ENCODE measurements at regions not wholly inside any gene's neighbourhood (a gene's known extent, or its start where the extent isn't known, plus 50 kb on each side); places are given as distances from the start of the nearest gene placed in this dataset.

DNA sequence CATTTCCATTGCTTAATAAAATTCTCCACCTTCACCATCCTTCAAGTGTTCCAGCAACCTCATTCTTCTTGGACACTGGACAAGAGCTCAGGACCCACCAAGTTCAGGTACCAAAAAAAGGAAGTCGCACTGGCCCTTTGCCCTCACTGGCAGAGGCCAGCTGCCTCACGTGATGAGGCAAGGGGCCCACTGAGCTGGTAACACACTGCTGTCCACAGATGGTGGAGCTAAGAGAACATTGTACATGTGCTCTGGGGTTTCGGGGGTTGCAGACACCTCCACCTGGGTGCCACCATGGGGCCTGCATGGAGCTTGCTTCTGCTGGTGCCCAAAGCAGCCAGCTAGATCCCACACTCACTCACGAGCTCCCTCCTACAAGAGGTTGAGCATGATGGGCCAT, 71.3 kb downstream of the SCG2 start:
- no peak for TF ChIP-seq MXI1 (IDR thresholded peaks at IDR 0.05; ENCODE audit: borderline replicate concordance, low read depth, low read length)
- TF ChIP-seq FOS (IDR thresholded peaks at IDR 0.05; ENCODE audit: low read depth, low read length), result no peak
- TF ChIP-seq, protein P1, sequence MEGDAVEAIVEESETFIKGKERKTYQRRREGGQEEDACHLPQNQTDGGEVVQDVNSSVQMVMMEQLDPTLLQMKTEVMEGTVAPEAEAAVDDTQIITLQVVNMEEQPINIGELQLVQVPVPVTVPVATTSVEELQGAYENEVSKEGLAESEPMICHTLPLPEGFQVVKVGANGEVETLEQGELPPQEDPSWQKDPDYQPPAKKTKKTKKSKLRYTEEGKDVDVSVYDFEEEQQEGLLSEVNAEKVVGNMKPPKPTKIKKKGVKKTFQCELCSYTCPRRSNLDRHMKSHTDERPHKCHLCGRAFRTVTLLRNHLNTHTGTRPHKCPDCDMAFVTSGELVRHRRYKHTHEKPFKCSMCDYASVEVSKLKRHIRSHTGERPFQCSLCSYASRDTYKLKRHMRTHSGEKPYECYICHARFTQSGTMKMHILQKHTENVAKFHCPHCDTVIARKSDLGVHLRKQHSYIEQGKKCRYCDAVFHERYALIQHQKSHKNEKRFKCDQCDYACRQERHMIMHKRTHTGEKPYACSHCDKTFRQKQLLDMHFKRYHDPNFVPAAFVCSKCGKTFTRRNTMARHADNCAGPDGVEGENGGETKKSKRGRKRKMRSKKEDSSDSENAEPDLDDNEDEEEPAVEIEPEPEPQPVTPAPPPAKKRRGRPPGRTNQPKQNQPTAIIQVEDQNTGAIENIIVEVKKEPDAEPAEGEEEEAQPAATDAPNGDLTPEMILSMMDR (conservative IDR thresholded peaks at IDR 0.05; ENCODE audit: low read depth, low read length), result no peak
- TF ChIP-seq POLR2A (IDR thresholded peaks at IDR 0.05; ENCODE audit: low read depth, low read length), result no peak
- TF ChIP-seq MAZ (IDR thresholded peaks at IDR 0.05; ENCODE audit: borderline replicate concordance, low read depth, low read length), result no peak
- no peak for TF ChIP-seq RFX5 (IDR thresholded peaks at IDR 0.05; ENCODE audit: low read depth, low read length)
- TF ChIP-seq, protein P2, sequence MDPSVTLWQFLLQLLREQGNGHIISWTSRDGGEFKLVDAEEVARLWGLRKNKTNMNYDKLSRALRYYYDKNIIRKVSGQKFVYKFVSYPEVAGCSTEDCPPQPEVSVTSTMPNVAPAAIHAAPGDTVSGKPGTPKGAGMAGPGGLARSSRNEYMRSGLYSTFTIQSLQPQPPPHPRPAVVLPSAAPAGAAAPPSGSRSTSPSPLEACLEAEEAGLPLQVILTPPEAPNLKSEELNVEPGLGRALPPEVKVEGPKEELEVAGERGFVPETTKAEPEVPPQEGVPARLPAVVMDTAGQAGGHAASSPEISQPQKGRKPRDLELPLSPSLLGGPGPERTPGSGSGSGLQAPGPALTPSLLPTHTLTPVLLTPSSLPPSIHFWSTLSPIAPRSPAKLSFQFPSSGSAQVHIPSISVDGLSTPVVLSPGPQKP (IDR thresholded peaks at IDR 0.05; ENCODE audit: borderline replicate concordance, low read depth, low read length), result no peak

Data from IMR-90 (cell line).